HEK293 (cell line): ENCODE measurements at regions not wholly inside any gene's neighbourhood (a gene's known extent, or its start where the extent isn't known, plus 50 kb on each side); places are given as distances from the start of the nearest gene placed in this dataset.

Experiments used
- CTCF ChIA-PET: fragments of 350-600 bp; formaldehyde crosslinking; extraction: SDS; loops from one replicate; lab custom pipeline; 2021; ENCODE audit warnings: antibody characterized with exemption; lab: Yijun Ruan, JAX
- POLR2A ChIA-PET: fragments of 300-600 bp; formaldehyde crosslinking; extraction: SDS; loops from one replicate; lab custom pipeline; 2020; ENCODE audit warnings: antibody characterized with exemption, inconsistent platforms; lab: Yijun Ruan, JAX
- H3K27ac ChIP-seq: fragments of 200-500 bp; sonication (Bioruptor generic); 2 replicates; pipeline ENCODE4 v1.5.1; 2014; ENCODE audit warnings: low read depth, low read length, control low read depth, inconsistent platforms; ENCODE audit errors: extremely low read depth
- H3K36me3 ChIP-seq, 2 experiments: fragments of 200-500 bp in 1 of 2; sonication (Bioruptor generic) in 1 of 2; 1 replicate in 1 of 2; 2 replicates in 1 of 2; pipeline ENCODE4 v1.5.1; 2014 to 2017; ENCODE audit warnings: inconsistent platforms in 2 of 2, low read length in 2 of 2; ENCODE audit not compliant: control insufficient read depth in 2 of 2, insufficient read depth in 1 of 2
- H3K4me1 ChIP-seq: fragments of 200-500 bp; sonication (Bioruptor generic); 2 replicates; pipeline ENCODE4 v1.5.1; 2014; ENCODE audit warnings: mild to moderate bottlenecking, low read length, inconsistent platforms; ENCODE audit not compliant: control insufficient read depth, insufficient read depth
- H3K4me3 ChIP-seq: 2 replicates; pipeline ENCODE4 v1.5.1; 2011; ENCODE audit warnings: low read depth, mild to moderate bottlenecking, control low read depth, low read length, moderate library complexity
- H3K9me3 ChIP-seq: fragments of 200-500 bp; sonication (Bioruptor generic); 2 replicates; pipeline ENCODE4 v1.5.1; 2014; ENCODE audit warnings: low read depth, low read length, inconsistent platforms; ENCODE audit not compliant: control insufficient read depth, insufficient read depth
- HOXD13 ChIP-seq: sonication (generic); formaldehyde crosslinking; IDR thresholded peaks from 2 replicates; pipeline ENCODE4 v1.8.0; 2022; ENCODE audit warnings: missing genetic modification reagents, borderline replicate concordance
- TCF7L2 ChIP-seq: IDR thresholded peaks from 2 replicates; pipeline ENCODE4 v1.6.1; 2011; ENCODE audit warnings: low read depth, mild to moderate bottlenecking, inconsistent platforms, low read length, moderate library complexity, borderline replicate concordance
- YY1 ChIP-seq: fragments of 450-650 bp; formaldehyde crosslinking; IDR thresholded peaks from 2 replicates; pipeline ENCODE4 v1.5.1; 2018; ENCODE audit warnings: missing biosample characterization, missing genetic modification characterization
- ZBTB1 ChIP-seq: fragments of 450-650 bp; formaldehyde crosslinking; IDR thresholded peaks from 2 replicates; pipeline ENCODE4 v1.5.1; 2016; ENCODE audit warnings: missing biosample characterization, missing genetic modification characterization
- ZBTB10 ChIP-seq: fragments of 450-650 bp; formaldehyde crosslinking; IDR thresholded peaks from 2 replicates; pipeline ENCODE4 v1.5.1; 2016; ENCODE audit warnings: missing biosample characterization, missing genetic modification characterization
- ZNF174 ChIP-seq: fragments of 450-650 bp; formaldehyde crosslinking; IDR thresholded peaks from 2 replicates; pipeline ENCODE4 v1.5.0; 2017; ENCODE audit warnings: missing biosample characterization, mild to moderate bottlenecking, missing genetic modification characterization
- ZNF18 ChIP-seq: fragments of 450-650 bp; formaldehyde crosslinking; IDR thresholded peaks from 2 replicates; pipeline ENCODE4 v1.5.1; 2016; ENCODE audit warnings: missing biosample characterization, missing genetic modification characterization
- ZNF214 ChIP-seq: fragments of 450-650 bp; formaldehyde crosslinking; IDR thresholded peaks from 2 replicates; pipeline ENCODE4 v1.5.1; 2017; ENCODE audit warnings: missing biosample characterization, mild to moderate bottlenecking, missing genetic modification characterization, borderline replicate concordance
- ZNF239 ChIP-seq: fragments of 450-650 bp; formaldehyde crosslinking; IDR thresholded peaks from 2 replicates; pipeline ENCODE4 v1.5.1; 2016; ENCODE audit warnings: missing biosample characterization, missing genetic modification characterization
- ZNF266 ChIP-seq: fragments of 450-650 bp; formaldehyde crosslinking; IDR thresholded peaks from 2 replicates; pipeline ENCODE4 v1.5.1; 2016; ENCODE audit warnings: missing biosample characterization, missing genetic modification characterization, low read depth
- ZNF433 ChIP-seq: fragments of 450-650 bp; formaldehyde crosslinking; IDR thresholded peaks from 2 replicates; pipeline ENCODE4 v1.5.1; 2016; ENCODE audit warnings: missing biosample characterization, missing genetic modification characterization, low read depth
- ZNF513 ChIP-seq: fragments of 450-650 bp; IDR thresholded peaks from 2 replicates; pipeline ENCODE4 v1.5.1; 2018; ENCODE audit warnings: missing biosample characterization, missing genetic modification characterization
- ZNF561 ChIP-seq: fragments of 450-650 bp; IDR thresholded peaks from 2 replicates; pipeline ENCODE4 v1.5.1; 2018; ENCODE audit warnings: missing biosample characterization, missing genetic modification characterization, borderline replicate concordance
- ZNF645 ChIP-seq: fragments of 450-650 bp; formaldehyde crosslinking; IDR thresholded peaks from 2 replicates; pipeline ENCODE4; 2016; ENCODE audit warnings: missing biosample characterization, missing genetic modification characterization
- ZNF670 ChIP-seq: fragments of 450-650 bp; formaldehyde crosslinking; IDR thresholded peaks from 2 replicates; pipeline ENCODE4 v1.5.1; 2016; ENCODE audit warnings: missing biosample characterization, missing genetic modification characterization, low read depth
- ZSCAN5A ChIP-seq: fragments of 450-650 bp; formaldehyde crosslinking; IDR thresholded peaks from 2 replicates; pipeline ENCODE4 v1.5.1; 2016; ENCODE audit warnings: missing biosample characterization, missing genetic modification characterization

GRCh38 chr18:52236131-52236530 is 103.9 kb upstream of the DCC start:
- Histone ChIP-seq H3K36me3 (no peaks in the 10 kb centered on the region), H3K9me3 (no peaks in the 10 kb centered on the region), H3K4me3 (no peak overlapping the region), H3K4me1 (no peaks in the 10 kb centered on the region), H3K27ac (no peak overlapping the region)
- ChIA-PET CTCF (interaction anchor here (0.6 kb wide), 1 partner anchor 447 kb away, joined by 3 read pairs; no protein-coding TSS in a partner anchor), POLR2A (no interaction called here)
- no peak for TF ChIP-seq TCF7L2

- POLR2A ChIA-PET: no interaction called here
- no peaks in the 10 kb centered on the region for H3K4me1 ChIP-seq
- H3K4me3 ChIP-seq: no peak overlapping the region
- CTCF ChIA-PET: no interaction called here
- TF ChIP-seq ZNF513 (tag by site-specific recombination): no peak
- no peak for TF ChIP-seq ZSCAN5A
- TF ChIP-seq ZNF174 (tag by site-specific recombination): no peak
- no peak for TF ChIP-seq ZNF645
- TF ChIP-seq ZBTB1 (tag by site-specific recombination): no peak
- TF ChIP-seq ZNF266 (tag by site-specific recombination): no peak
- no peak for TF ChIP-seq ZBTB10
- TF ChIP-seq ZNF239 (tag by site-specific recombination): no peak
- TF ChIP-seq ZNF433: no peak
- no peak for TF ChIP-seq ZNF214 (tag by site-specific recombination)
- no peak for TF ChIP-seq YY1 (tag by site-specific recombination)
- no peak for TF ChIP-seq ZNF18 (tag by site-specific recombination)
- no peak for TF ChIP-seq HOXD13 (CRISPR knock-in tag)
- no peak for TF ChIP-seq ZNF670 (tag by site-specific recombination)
- no peak for TF ChIP-seq ZNF561 (tag by site-specific recombination)
- H3K27ac ChIP-seq: no peak overlapping the region
- H3K36me3 ChIP-seq: no peaks in the 10 kb centered on the region
- H3K9me3 ChIP-seq: no peaks in the 10 kb centered on the region
Measured at GRCh38 chr18:52237551-52237950, 102.4 kb upstream of the DCC start.
